GM21390 (cell line): ENCODE measurements at regions not wholly inside any gene's neighbourhood (a gene's known extent, or its start where the extent isn't known, plus 50 kb on each side); places are given as distances from the start of the nearest gene placed in this dataset.
"Not testable (repeated sequence)": the region's sequence is repeated elsewhere in the genome, so short reads cannot be mapped to it uniquely, and the experiment has no call there.

Source experiments
- ATAC-seq: cut with Tn5 transposase; IDR thresholded peaks from one replicate; pipeline ENCODE4 v1.9.1; 2021; ENCODE audit not compliant: unreplicated experiment

- ATAC-seq = not testable (repeated sequence)
Observed at GRCh38 chr21:5975719-5976118, 4545.7 kb upstream of the TPTE start.

- ATAC-seq = not testable (repeated sequence)
Observed at GRCh38 chr21:5997586-5997985, 4523.8 kb upstream of the TPTE start.

DNA sequence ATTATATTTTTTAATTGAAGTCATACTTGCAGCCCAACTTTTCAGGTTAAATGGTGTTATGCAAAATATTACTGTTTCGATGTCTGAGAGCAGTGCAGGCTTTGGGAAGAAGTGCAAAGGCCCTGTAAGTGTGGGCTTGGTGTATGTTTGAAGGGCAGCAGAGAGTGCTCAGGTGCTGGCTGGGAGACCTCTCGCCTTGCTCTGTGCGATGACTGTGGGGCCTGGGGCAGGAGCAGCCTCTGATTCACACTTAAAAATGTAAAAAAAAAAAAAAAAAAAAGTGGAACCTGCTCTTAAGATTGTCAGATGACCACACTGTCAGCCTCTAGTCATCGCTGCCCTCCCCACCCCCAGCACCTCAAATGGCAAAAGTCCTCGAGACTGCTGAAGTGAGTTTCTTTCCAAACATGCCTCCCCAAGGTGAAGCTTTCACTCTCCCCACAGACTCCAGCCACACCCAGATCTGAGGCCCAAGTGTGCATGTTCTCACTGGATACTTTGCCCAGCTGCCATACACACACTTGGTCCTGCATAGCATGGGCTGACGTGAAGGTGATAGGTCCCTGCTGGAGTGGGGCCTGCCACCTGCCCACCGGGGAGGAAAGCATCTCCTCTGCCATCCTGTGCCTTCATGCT is 4505.8 kb upstream of the TPTE start:
- not testable (repeated sequence) for ATAC-seq

DNA sequence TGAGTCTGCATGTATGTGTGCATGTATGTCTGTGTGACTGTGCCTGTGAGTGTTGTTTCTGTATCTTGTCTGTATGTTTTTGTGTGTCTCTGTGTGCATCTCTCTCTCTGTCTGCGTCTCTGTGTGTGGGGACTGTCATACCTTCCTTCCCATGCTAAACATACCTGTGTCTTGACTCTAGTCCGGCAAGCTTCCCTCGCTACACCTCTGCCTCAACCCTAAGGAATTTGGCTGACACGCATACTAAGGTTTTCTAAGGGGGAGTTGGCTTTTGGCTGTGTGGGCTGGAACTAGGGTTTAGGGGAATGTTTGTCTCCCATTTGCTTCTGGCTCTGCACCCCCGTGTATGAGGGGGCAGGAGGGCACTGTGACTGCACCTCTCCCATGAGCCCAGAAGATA is 4500.9 kb upstream of the TPTE start:
- not testable (repeated sequence) for ATAC-seq

- ATAC-seq = not testable (repeated sequence)
Observed at GRCh38 chr21:6020953-6021716, 4500.2 kb upstream of the TPTE start.

DNA sequence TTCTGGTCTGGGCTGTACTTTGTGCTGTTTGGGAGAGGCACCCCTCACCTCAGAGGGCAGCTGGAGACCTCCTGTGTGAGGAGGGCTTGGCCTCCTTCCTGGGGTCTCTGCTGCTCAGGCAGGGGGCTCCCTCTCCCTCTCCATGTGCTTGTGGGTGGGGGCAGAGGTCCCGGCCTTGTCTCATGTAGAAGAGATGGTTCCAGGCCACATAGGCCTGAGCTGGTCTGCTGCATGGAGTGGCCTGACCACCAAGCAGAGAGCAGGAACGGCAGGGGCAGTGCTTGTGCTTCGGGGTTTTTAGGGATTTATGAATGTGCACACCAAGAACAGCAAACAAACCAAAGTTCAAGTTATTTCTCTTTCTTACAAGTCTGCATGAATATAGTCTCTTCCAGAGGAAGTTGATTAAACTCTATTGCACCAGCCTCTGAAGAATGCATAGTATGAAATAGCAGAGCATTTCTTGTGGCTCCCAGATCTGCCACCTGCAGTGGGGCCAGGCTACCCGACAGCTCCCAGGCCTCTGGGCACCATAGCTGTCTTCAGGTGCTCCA is 4499.6 kb upstream of the TPTE start:
- ATAC-seq = not testable (repeated sequence)

DNA sequence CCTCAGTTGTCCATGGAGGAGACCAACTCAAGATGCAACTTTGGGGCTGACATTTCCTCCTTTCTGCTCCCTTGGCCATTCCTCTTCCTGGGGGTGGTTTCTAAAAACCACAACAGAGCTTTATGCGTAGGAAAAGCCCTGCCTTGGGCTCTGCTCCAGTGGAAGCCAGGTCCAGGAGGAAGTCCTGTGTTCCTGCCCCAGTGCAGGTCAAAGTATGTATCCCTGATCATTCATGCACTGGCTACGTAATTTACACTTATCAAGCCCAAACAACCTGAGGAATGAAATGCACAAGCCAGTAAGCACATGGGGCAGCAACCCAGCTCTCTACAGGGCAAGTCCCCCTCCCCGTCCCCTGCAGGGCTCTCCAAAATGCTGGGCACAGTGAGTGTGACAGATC is 4498.1 kb upstream of the TPTE start:
- ATAC-seq = not testable (repeated sequence)

GRCh38 chr21:6025139-6025538 is 4496.2 kb upstream of the TPTE start:
- ATAC-seq = not testable (repeated sequence)

DNA sequence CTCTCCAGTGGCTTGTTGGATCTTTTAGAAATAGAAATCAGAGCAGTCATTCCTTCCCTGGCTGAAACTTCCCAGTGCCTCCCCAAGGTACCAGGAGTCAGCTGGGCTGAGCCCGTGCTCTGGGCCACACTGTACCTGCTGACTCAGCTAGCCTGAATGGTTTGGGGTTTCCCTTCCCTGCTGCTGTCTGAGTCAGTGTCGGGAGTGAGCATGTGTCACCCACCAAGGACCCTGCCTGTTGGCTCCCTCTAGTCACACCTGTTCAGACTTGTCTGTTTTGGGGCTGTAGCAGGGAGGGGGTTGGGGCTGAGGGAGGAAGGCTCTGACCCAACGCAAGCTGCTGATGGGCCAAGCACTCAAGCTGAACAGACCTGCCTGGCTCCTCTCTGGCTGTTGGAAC is 4493.9 kb upstream of the TPTE start:
- not testable (repeated sequence) for ATAC-seq

DNA sequence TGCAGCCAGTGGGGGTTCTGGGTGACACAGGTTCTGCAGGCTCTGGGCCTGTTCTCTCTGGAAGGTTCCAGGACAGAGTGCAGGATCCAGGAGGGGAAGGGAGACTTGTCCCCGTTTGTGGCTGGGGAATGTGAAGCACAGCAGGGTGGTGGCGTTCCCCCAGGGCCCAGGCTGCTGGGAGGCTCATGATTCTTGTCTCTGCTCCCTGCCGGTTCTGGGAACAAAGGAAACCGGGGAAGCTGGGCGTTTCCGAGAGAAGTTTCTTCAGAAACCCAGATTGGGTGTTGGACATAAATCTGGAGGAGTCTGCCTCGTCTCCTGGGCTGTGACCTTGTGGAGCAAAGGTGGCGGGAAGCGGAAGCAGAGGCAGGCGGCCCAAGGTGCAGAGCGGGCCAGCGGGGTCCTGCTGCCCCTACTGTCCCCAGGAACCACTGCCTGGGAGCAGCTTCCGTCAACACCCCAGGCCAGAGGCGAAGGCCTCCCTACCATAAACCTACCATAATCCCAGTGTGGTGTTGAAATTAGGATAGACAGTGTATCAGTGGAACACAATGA is 4487.2 kb upstream of the TPTE start:
- ATAC-seq = not testable (repeated sequence)

GRCh38 chr21:6034820-6035473 is 4486.4 kb upstream of the TPTE start:
- ATAC-seq = not testable (repeated sequence)

- not testable (repeated sequence) for ATAC-seq
Observed at GRCh38 chr21:6035474-6036155, 4485.8 kb upstream of the TPTE start.

DNA sequence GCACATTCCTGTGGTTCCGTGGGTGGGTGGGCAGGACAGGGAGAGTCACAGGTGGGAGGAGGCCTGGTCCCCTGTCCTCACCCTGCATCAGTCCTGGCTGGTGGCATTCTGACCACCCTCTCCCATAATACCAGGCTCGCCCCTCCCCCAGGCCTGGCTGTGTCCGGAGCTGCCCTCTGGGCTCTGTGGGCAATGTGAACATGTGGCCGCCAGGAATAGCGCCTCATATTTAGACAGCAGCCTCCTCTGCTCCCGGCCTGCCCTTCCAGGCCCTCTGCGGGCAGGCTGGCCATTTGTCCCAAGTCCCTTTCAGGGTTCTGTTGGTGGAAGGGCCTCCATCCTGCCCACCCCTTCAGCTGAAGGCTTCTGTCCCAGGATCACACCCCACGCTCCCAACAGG is 4482.2 kb upstream of the TPTE start:
- not testable (repeated sequence) for ATAC-seq

DNA sequence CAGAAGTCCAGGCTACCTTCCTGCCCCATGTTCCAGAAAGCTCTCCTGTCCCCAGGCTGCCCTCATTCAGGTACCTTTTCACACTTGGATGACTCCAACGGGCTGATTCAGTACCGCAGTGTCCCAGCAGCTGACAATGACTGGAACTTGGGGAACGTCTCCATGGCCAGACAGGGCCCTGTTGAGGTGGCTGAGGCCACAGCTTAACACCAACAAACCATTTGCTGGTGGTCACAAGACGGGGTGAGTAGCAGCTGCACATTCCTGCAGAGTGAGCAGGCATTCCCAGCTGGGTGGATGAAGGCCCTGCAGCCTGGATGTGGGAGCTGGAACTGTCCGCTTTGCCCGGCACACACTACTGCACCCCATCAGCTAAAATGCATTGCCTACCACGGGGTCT is 4481.3 kb upstream of the TPTE start:
- ATAC-seq = not testable (repeated sequence)

DNA sequence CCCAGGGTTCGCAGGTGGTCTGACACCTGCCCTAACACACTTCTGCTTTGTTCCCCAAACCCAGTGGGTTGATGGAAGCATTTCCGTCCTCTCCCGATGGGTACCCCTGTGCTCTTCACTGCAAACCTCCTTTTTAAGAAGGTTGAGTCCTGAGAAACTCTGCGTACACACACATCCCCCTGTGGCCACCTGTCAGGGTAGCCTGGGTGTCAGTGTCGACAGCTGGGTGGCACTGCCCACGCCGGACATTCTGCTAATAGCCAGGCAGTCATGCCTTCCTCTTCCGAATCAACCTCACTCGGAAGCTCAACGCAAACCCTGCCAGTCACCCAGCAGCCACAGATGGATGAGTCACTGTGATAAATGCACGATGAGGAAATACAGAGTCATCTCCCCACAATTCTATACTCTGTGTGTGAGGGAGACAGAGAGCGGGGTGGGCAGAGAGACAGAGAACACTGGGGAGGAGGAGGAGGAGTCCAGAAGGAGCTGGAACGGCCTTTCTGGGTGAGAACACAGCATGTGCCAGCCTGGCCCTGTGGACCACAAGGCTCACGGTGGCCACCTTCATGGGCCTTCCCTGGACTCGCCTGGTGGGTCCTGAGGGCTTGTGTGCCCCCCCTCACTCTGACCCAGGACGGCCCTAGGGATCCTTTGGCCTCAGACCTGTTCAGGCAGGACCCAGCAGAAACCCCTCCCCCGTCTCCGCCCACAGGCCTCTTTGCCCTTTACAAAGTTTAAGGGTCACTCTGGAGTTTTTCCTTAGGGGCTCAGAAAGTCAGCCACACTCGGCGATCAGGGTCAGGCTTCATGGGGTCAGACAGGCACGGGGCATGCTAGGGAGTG is 4477.7 kb upstream of the TPTE start:
- ATAC-seq = not testable (repeated sequence)

DNA sequence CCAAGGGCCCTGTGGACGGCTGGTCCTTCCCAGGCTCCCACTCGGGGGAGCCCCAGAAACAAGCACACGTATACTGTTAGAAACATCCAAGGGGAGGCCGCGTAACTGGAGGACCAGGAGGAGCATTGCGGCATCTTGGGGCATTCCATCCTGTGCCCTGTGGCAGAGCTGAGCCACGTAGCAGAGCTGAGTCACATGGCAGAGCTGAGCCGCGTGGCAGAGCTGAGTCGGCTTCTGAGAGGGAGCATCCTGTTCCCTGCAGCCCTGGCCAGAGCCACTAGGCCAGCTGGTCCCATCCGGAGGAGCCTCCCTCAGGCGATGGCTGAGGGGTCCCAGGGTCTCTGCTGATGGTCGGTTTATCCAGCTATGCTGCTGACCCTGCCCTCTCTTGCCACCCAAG is 4476.7 kb upstream of the TPTE start:
- not testable (repeated sequence) for ATAC-seq

GRCh38 chr21:6049930-6050329 is 4471.5 kb upstream of the TPTE start:
- not testable (repeated sequence) for ATAC-seq

GRCh38 chr21:6052109-6052508 is 4469.3 kb upstream of the TPTE start:
- not testable (repeated sequence) for ATAC-seq

DNA sequence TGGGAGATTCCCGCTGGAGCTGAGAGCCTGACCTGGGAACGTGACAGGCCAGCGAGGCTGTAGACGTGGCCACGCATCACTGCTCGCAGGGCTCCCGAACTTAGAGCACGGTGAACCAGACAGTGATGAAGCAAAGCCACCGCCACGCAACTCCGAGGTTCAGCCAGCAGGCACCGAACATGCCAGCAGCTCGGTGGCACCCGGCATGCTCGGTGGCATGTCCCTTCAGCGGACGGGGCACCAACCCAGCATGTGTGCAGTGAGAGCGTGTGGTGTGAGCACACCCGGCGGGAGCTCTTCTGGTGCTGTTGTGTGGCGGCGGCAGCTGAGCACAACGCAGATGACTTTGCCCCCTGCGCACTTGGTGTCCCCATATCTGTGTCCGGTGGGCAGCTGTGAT is 4468.2 kb upstream of the TPTE start:
- not testable (repeated sequence) for ATAC-seq

DNA sequence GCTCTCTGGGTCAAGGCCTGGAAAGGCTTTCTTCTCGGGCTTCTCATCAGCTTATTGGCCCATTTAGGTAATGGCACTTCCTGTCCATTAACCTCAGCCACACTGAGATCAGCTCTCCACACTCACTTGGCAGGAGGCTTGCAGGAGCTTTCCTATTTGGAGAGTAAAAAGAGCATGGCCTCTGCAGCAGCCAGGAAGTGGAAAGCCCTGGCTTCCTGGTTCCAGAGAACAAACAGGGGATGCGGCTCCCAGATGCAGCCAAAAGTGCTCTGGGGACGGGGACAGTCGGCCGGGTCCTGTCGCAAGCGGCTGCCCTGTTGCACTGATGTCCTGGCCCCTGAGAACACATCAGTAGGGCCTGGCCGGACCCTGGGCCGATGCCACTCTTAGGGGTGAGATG is 4462.4 kb upstream of the TPTE start:
- not testable (repeated sequence) for ATAC-seq
